Spleen (tissue), 11 donors: ENCODE measurements at regions not wholly inside any gene's neighbourhood (a gene's known extent, or its start where the extent isn't known, plus 50 kb on each side); places are given as distances from the start of the nearest gene placed in this dataset.

Source experiments
- DNase-seq: peaks from one replicate; pipeline ENCODE4 v3.0.0-alpha.2; 2020
- H3K27ac ChIP-seq, 8 donors: fragments of 200-600 bp; sonication (generic) in 7 of 8; 1 replicate in 4 of 8; 2 replicates in 4 of 8; pipeline versions ENCODE4 v1.5.0 to v1.8.0; 2016 to 2021; ENCODE audit warnings: inconsistent platforms in 4 of 8, mild to moderate bottlenecking in 4 of 8, moderate library complexity in 1 of 8
- H3K27me3 ChIP-seq, 7 donors: fragments of 200-600 bp; sonication (generic) in 6 of 7; replicated peaks in 1 of 7; 1 replicate in 4 of 7; 2 replicates in 3 of 7; pipeline versions ENCODE4 v1.5.0 to v1.8.0; 2016 to 2021; ENCODE audit warnings: inconsistent platforms in 3 of 7, mild to moderate bottlenecking in 1 of 7
- H3K36me3 ChIP-seq, 6 donors: fragments of 200-600 bp; sonication (generic) in 5 of 6; 1 replicate in 4 of 6; 2 replicates in 2 of 6; pipeline versions ENCODE4 v1.5.0 to v1.8.0; 2016 to 2021; ENCODE audit warnings: inconsistent platforms in 2 of 6
- H3K4me1 ChIP-seq, 6 donors: fragments of 200-600 bp; sonication (generic) in 5 of 6; 1 replicate in 3 of 6; 2 replicates in 3 of 6; pipeline versions ENCODE4 v1.5.0 to v1.8.0; 2016 to 2021; ENCODE audit warnings: inconsistent platforms in 3 of 6
- H3K4me3 ChIP-seq, 8 donors: fragments of 200-600 bp; sonication (generic) in 7 of 8; 1 replicate in 4 of 8; 2 replicates in 4 of 8; pipeline versions ENCODE4 v1.5.0 to v1.8.0; 2016 to 2021; ENCODE audit warnings: inconsistent platforms in 4 of 8, mild to moderate bottlenecking in 4 of 8, moderate library complexity in 2 of 8
- H3K9me3 ChIP-seq, 8 donors: fragments of 200-600 bp; sonication (generic) in 7 of 8; 1 replicate in 4 of 8; 2 replicates in 4 of 8; pipeline versions ENCODE4 v1.5.0 to v1.8.0; 2016 to 2021; ENCODE audit warnings: inconsistent platforms in 4 of 8
- POLR2A ChIP-seq, 3 donors: fragments of 450-650 bp; IDR thresholded peaks; one replicate each; pipeline ENCODE4 v1.5.1; 2017; ENCODE audit warnings: antibody characterized with exemption in 3 of 3, mild to moderate bottlenecking in 1 of 3
- POLR2AphosphoS5 ChIP-seq, 3 donors: sonication (generic); formaldehyde crosslinking; IDR thresholded peaks; one replicate each; pipeline ENCODE4 v1.5.1; 2017; ENCODE audit warnings: antibody characterized with exemption in 3 of 3
- WGBS, 5 donors: extraction: QIAGEN DNeasy Blood & Tissue Kit in 3 of 5; methylation state at CpG; one replicate each; pipeline versions ENCODE4 v1.1.5 to v1.1.7; 2013 to 2018; 5-methylcytosine and 5-hydroxymethylcytosine counted together
- intact Hi-C: fragments of 100-400 bp; cut with DNase I; formaldehyde crosslinking; loops from one replicate; pipeline ENCODE4 v1.15.0; 2023; ENCODE audit warnings: low total_unique reads
- TF ChIP-seq, protein P1 (sequence below), 11 experiments: fragments of 200-600 bp in 7 of 11; fragments of 450-650 bp in 4 of 11; sonication (generic) in 4 of 11; IDR thresholded peaks in 8 of 11; conservative IDR thresholded peaks in 3 of 11; 1 replicate in 7 of 11; 2 replicates in 4 of 11; pipeline versions ENCODE4 v1.4.0 to v1.8.0; 2016 to 2021; ENCODE audit warnings: antibody characterized with exemption in 11 of 11, inconsistent platforms in 4 of 11, mild to moderate bottlenecking in 1 of 11
- donor health status: healthy with polysubstance abuse.
- donor health status: DM: no; HTN: no; CAD: no; lungs with moderate emphysema.
- donor health status: DM: no; HTN: no; CAD: no.
- donor health status: Bipolar disorder and iron deficiency.
- donor health status: healthy.
- donor health status: DM: no; HTN: no; CAD: no.
- donor health status: DM: yes; HTN: yes; CAD: no.

DNA sequence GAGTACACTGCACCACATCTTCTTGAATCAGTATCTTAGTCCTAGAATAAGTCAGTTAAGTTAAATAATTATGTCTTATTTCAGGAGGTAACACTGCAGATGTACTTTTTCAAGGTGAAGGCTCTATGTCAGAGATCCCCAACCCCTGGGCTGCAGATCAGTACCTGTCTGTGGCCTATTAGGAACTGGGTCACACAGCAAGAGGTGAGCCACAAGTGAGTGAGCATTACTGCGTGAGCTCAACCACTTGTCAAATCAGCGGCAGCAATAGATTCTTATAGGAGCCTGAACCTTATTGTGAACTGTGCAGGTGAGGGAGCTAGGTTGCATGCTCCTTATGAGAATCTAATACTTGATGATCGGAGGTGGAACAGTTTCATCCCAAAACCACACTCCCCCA lies 851.9 kb upstream of the ALCAM start:
- intact Hi-C loops: no loop called here
- TF ChIP-seq, protein P1, sequence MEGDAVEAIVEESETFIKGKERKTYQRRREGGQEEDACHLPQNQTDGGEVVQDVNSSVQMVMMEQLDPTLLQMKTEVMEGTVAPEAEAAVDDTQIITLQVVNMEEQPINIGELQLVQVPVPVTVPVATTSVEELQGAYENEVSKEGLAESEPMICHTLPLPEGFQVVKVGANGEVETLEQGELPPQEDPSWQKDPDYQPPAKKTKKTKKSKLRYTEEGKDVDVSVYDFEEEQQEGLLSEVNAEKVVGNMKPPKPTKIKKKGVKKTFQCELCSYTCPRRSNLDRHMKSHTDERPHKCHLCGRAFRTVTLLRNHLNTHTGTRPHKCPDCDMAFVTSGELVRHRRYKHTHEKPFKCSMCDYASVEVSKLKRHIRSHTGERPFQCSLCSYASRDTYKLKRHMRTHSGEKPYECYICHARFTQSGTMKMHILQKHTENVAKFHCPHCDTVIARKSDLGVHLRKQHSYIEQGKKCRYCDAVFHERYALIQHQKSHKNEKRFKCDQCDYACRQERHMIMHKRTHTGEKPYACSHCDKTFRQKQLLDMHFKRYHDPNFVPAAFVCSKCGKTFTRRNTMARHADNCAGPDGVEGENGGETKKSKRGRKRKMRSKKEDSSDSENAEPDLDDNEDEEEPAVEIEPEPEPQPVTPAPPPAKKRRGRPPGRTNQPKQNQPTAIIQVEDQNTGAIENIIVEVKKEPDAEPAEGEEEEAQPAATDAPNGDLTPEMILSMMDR (IDR thresholded peaks at IDR 0.05 in 8 of 11, conservative IDR thresholded peaks at IDR 0.05 in 3 of 11): no peak
- no peak for TF ChIP-seq POLR2AphosphoS5 (IDR thresholded peaks at IDR 0.05)
- no peak for TF ChIP-seq POLR2A (IDR thresholded peaks at IDR 0.05)
- DNase-seq: no peak
- H3K36me3 ChIP-seq: no peaks in the 10 kb centered on the region
- H3K27me3 ChIP-seq: no peaks in the 10 kb centered on the region
- WGBS, 5 donors: 88 to 100% (median 92%) methylated on average over 3 of the region's 3 CpGs
- H3K9me3 ChIP-seq: peaks cover 0 to 19% (median 7%) of the 10 kb centered on the region in 8 donors
- H3K27ac ChIP-seq: no peak overlapping the region
- no peak overlapping the region for H3K4me3 ChIP-seq
- peaks cover 0 to 7% (median 3%) of the 10 kb centered on the region in 6 donors for H3K4me1 ChIP-seq

DNA sequence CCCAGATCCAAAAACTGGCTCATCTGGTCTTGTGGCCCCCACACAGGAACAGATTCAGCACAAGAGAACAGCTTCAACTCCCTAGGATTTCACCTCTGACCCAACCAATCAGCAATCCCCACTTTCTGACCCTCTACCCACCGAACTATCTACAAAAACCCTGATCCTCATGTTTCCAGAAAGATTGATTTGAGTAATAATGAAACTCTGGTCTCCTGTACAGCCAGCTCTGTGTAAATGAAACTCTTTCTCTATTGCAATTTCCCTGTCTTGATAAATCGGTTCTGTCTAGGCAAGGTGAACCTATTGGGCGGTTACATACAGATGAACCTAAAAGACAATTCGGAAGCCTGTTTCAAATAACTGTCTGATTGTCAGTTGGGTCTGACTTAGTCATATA lies 847.6 kb upstream of the ALCAM start:
- intact Hi-C loops: no loop called here
- Histone ChIP-seq H3K36me3 (no peaks in the 10 kb centered on the region), H3K4me1 (peaks cover 0 to 44% (median 12%) of the 10 kb centered on the region in 6 donors), H3K27me3 (no peaks in the 10 kb centered on the region), H3K27ac (peak overlapping the region in 5 of 8 donors; percentile 24 to 82 (median 71)), H3K9me3 (peaks cover 0 to 8% (median under 1%) of the 10 kb centered on the region in 8 donors), H3K4me3 (peak overlapping the region in 1 of 8 donors; percentile 16)
- TF ChIP-seq POLR2A (IDR thresholded peaks at IDR 0.05) (no peak), POLR2AphosphoS5 (IDR thresholded peaks at IDR 0.05) (no peak)
- TF ChIP-seq, protein P1 (IDR thresholded peaks at IDR 0.05 in 8 of 11, conservative IDR thresholded peaks at IDR 0.05 in 3 of 11): no peak
- WGBS, 5 donors: 44 to 53% (median 45%) methylated on average over 4 of the region's 4 CpGs
- no peak for DNase-seq

GRCh38 chr3:104519468-104520227 lies 847.1 kb upstream of the ALCAM start:
- Histone ChIP-seq H3K4me1 (peaks cover 0 to 44% (median 12%) of the 10 kb centered on the region in 6 donors), H3K27ac (peak overlapping the region in 7 of 8 donors; percentile 4 to 82 (median 58)), H3K27me3 (no peaks in the 10 kb centered on the region), H3K4me3 (peak overlapping the region in 1 of 8 donors; percentile 16), H3K36me3 (no peaks in the 10 kb centered on the region), H3K9me3 (peaks cover 0 to 2% (median 0%) of the 10 kb centered on the region in 8 donors)
- intact Hi-C loops: no loop called here
- whole genome bisulfite sequencing, 5 donors: 8 to 34% (median 22%) methylated on average over 4 of the region's 4 CpGs
- TF ChIP-seq POLR2A (IDR thresholded peaks at IDR 0.05): no peak
- TF ChIP-seq, protein P1 (IDR thresholded peaks at IDR 0.05 in 8 of 11, conservative IDR thresholded peaks at IDR 0.05 in 3 of 11): no peak
- no peak for TF ChIP-seq POLR2AphosphoS5 (IDR thresholded peaks at IDR 0.05)
- DNase-seq: no peak

DNA sequence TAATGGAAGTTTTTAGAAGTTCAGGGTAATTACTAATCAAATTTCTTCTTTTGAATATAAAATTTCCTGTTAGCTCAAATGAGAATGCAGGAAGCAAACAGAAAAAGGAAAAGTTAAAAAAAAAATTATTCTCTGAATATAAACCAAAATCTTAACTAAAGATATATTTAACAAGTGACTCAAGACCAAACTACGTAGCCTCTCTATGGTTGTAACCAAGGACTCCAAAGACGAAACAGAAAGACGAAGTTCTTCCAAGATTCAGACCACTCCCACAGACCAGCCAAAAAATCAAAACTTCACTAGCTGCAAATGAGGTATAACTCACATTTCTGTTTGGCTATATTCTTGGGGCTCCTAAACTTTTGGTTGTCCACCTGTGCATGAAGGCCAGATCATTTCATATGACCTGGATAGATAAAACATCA lies 846.5 kb upstream of the ALCAM start:
- Histone ChIP-seq H3K36me3 (no peaks in the 10 kb centered on the region), H3K9me3 (no peaks in the 10 kb centered on the region), H3K27ac (peak overlapping the region in 6 of 8 donors; percentile 11 to 82 (median 64)), H3K27me3 (no peaks in the 10 kb centered on the region), H3K4me1 (peaks cover 0 to 44% (median 12%) of the 10 kb centered on the region in 6 donors), H3K4me3 (no peak overlapping the region)
- TF ChIP-seq POLR2A (IDR thresholded peaks at IDR 0.05): no peak
- TF ChIP-seq POLR2AphosphoS5 (IDR thresholded peaks at IDR 0.05): no peak
- TF ChIP-seq, protein P1 (IDR thresholded peaks at IDR 0.05 in 8 of 11, conservative IDR thresholded peaks at IDR 0.05 in 3 of 11): no peak
- WGBS, 5 donors: 59 to 75% (median 64%) methylated on average over 3 of the region's 3 CpGs
- intact Hi-C loops: no loop called here
- no peak for DNase-seq
